Uterus (tissue), 3 donors: ENCODE measurements at regions not wholly inside any gene's neighbourhood (a gene's known extent, or its start where the extent isn't known, plus 50 kb on each side); places are given as distances from the start of the nearest gene placed in this dataset.

Experiments used
- DNase-seq, 2 donors: peaks; one replicate each; pipeline ENCODE4 v3.0.0-alpha.2; 2019 to 2020
- H3K27ac ChIP-seq, 2 donors: fragments of 200-600 bp; sonication (generic); 1 replicate in 1 of 2; 2 replicates in 1 of 2; pipeline ENCODE4 v1.5.1; 2016 to 2018
- H3K27me3 ChIP-seq, 2 donors: fragments of 200-600 bp; sonication (generic); one replicate each; pipeline ENCODE4 v1.5.1; 2018 to 2019; ENCODE audit warnings: control low read depth in 1 of 2
- H3K36me3 ChIP-seq, 2 donors: fragments of 200-600 bp; sonication (generic); one replicate each; pipeline ENCODE4 v1.5.1; 2019; ENCODE audit warnings: control low read depth in 1 of 2
- H3K4me1 ChIP-seq, 2 donors: fragments of 200-600 bp; sonication (generic); one replicate each; pipeline ENCODE4 v1.5.1; 2018 to 2019; ENCODE audit warnings: control low read depth in 1 of 2
- H3K4me3 ChIP-seq, 2 donors: fragments of 200-600 bp; sonication (generic); 1 replicate in 1 of 2; 2 replicates in 1 of 2; pipeline ENCODE4 v1.5.1; 2018 to 2019; ENCODE audit warnings: mild to moderate bottlenecking in 1 of 2
- H3K9me3 ChIP-seq, 2 donors: fragments of 200-600 bp; sonication (generic); one replicate each; pipeline ENCODE4 v1.5.1; 2019; ENCODE audit warnings: control low read depth in 1 of 2
- CTCF ChIP-seq, 4 experiments: fragments of 200-600 bp in 2 of 4; fragments of 450-650 bp in 2 of 4; sonication (generic) in 2 of 4; IDR thresholded peaks; one replicate each; pipeline ENCODE4 v1.5.1; 2016 to 2019; ENCODE audit warnings: antibody characterized with exemption in 4 of 4, mild to moderate bottlenecking in 2 of 4, moderate library complexity in 1 of 4
- POLR2A ChIP-seq, 2 donors: fragments of 450-650 bp; IDR thresholded peaks; one replicate each; pipeline ENCODE4 v1.6.1; 2016; ENCODE audit warnings: antibody characterized with exemption in 2 of 2, mild to moderate bottlenecking in 1 of 2, moderate library complexity in 1 of 2
- intact Hi-C: fragments of 100-400 bp; cut with DNase I; formaldehyde crosslinking; loops from one replicate; pipeline ENCODE4 v1.15.1; 2023; ENCODE audit warnings: low total_unique reads
- donor health status: DM: yes; HTN: yes; CAD: no.

DNA sequence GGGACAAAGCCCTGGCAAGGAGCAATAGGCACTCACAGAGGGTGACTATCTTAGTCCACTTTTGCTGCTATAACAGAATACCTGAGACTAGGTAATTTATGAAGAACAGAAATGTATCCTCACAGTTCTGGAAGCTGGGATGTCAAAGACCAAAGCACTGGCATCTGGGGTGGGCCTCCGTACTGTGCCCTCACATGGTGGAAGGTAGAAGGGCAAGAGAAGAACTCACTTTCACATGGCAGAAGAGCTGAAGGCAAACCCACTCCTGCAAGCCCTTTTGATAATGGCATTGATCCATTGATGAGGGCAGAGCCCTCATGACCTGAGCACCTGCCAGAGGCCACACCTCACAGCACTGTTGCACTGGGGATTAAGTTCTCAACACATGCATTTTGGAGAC, 173.4 kb upstream of the C2CD4B start:
- Histone ChIP-seq H3K9me3 (no peaks in the 10 kb centered on the region), H3K4me3 (no peak overlapping the region), H3K4me1 (no peaks in the 10 kb centered on the region), H3K36me3 (no peaks in the 10 kb centered on the region), H3K27me3 (no peaks in the 10 kb centered on the region), H3K27ac (no peak overlapping the region)
- TF ChIP-seq POLR2A (IDR thresholded peaks at IDR 0.05), result no peak
- TF ChIP-seq CTCF (IDR thresholded peaks at IDR 0.05), result no peak
- no peak for DNase-seq
- intact Hi-C loops, result no loop called here

GRCh38 chr15:62342959-62343358, 177.9 kb upstream of the C2CD4B start:
- Histone ChIP-seq H3K27ac (no peak overlapping the region), H3K4me3 (no peak overlapping the region), H3K9me3 (no peaks in the 10 kb centered on the region), H3K4me1 (no peaks in the 10 kb centered on the region), H3K27me3 (no peaks in the 10 kb centered on the region), H3K36me3 (no peaks in the 10 kb centered on the region)
- intact Hi-C loops, result no loop called here
- no peak for DNase-seq
- no peak for TF ChIP-seq CTCF (IDR thresholded peaks at IDR 0.05)
- no peak for TF ChIP-seq POLR2A (IDR thresholded peaks at IDR 0.05)

DNA sequence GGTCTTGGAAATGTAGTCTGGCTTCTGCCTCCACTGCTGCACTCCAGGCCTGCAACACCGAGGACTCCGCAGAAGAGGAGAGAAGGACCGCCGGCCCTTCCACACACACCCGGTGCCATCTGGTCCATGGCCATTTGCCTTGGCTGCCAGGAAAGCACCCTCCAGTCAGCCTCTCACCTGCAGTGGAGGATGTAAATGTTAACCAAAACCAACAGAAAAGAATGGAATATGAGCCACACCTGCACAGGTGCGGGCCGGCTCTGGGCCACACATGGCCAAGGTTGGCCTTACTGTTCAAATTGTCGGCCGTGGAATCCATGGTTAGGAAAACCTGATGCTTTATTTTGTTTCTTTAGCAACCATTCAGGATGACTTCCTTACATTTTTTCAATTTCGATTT, 178.3 kb upstream of the C2CD4B start:
- no peak for DNase-seq
- intact Hi-C loops, result no loop called here
- no peak overlapping the region for H3K27ac ChIP-seq
- no peak overlapping the region for H3K4me3 ChIP-seq
- no peaks in the 10 kb centered on the region for H3K4me1 ChIP-seq
- H3K27me3 ChIP-seq, result no peaks in the 10 kb centered on the region
- no peaks in the 10 kb centered on the region for H3K9me3 ChIP-seq
- TF ChIP-seq CTCF (IDR thresholded peaks at IDR 0.05) (no peak), POLR2A (IDR thresholded peaks at IDR 0.05) (no peak)
- H3K36me3 ChIP-seq, result no peaks in the 10 kb centered on the region

GRCh38 chr15:62344806-62345539, 179.9 kb upstream of the C2CD4B start:
- no peak for TF ChIP-seq POLR2A (IDR thresholded peaks at IDR 0.05)
- peak; percentile 25 to 52 (median 34) for TF ChIP-seq CTCF (IDR thresholded peaks at IDR 0.05)
- intact Hi-C loops, result no loop called here

DNA sequence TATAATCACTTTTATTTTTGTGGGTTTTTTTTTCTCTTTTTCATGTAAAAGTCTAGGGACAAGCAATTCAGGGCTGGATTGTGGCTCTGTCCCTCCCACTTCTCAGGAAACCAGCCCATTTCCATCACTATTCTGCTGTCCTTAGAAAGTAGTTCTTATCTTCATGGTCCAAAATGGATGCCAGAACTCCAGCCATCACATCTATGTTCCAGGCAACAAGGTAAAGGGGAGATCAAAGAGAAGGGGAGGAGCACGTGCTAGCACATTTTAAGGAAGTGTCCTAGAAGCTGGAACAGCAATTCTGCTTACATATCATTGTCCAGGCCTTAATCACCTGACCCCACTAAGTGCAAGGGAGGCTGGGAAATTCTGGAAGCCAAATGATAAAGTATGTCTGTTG, 181.1 kb upstream of the C2CD4B start:
- intact Hi-C loops, result no loop called here

More at GRCh38 chr15:62344806-62345539, 179.9 kb upstream of the C2CD4B start:
- H3K27ac ChIP-seq, result no peak overlapping the region
- no peaks in the 10 kb centered on the region for H3K4me1 ChIP-seq
- H3K4me3 ChIP-seq, result no peak overlapping the region
- no peaks in the 10 kb centered on the region for H3K9me3 ChIP-seq
- peak in 1 of 2 donors; percentile 39 for DNase-seq
- no peaks in the 10 kb centered on the region for H3K27me3 ChIP-seq
- H3K36me3 ChIP-seq, result no peaks in the 10 kb centered on the region

More for the DNA sequence above, 181.1 kb upstream of the C2CD4B start:
- H3K4me3 ChIP-seq, result no peak overlapping the region
- no peaks in the 10 kb centered on the region for H3K9me3 ChIP-seq
- DNase-seq, result no peak
- H3K27ac ChIP-seq, result no peak overlapping the region
- no peaks in the 10 kb centered on the region for H3K27me3 ChIP-seq
- no peaks in the 10 kb centered on the region for H3K4me1 ChIP-seq
- no peak for TF ChIP-seq POLR2A (IDR thresholded peaks at IDR 0.05)
- TF ChIP-seq CTCF (IDR thresholded peaks at IDR 0.05), result no peak
- H3K36me3 ChIP-seq, result no peaks in the 10 kb centered on the region
